HT-29 (cell line): ENCODE measurements at regions not wholly inside any gene's neighbourhood (a gene's known extent, or its start where the extent isn't known, plus 50 kb on each side); places are given as distances from the start of the nearest gene placed in this dataset.
"Not testable (repeated sequence)": the region's sequence is repeated elsewhere in the genome, so short reads cannot be mapped to it uniquely, and the experiment has no call there.

Source experiments
- DNase-seq: peaks from one replicate; pipeline ENCODE4 v3.0.0-alpha.2; 2015; ENCODE audit warnings: low spot score

GRCh38 chr1:243996223-243996622, 54.9 kb upstream of the ZBTB18 start:
- no peak for DNase-seq

GRCh38 chr1:243991650-243992049, 59.4 kb upstream of the ZBTB18 start:
- DNase-seq, result no peak

GRCh38 chr1:243984788-243985187, 66.3 kb upstream of the ZBTB18 start:
- DNase-seq, result no peak

- DNase-seq, result no peak
Observed at GRCh38 chr1:243982447-243983018, 68.5 kb upstream of the ZBTB18 start.

- DNase-seq, result no peak
Observed at GRCh38 chr1:243980471-243980870, 70.6 kb upstream of the ZBTB18 start.

- no peak for DNase-seq
Observed at GRCh38 chr1:243980071-243980470, 71.0 kb upstream of the ZBTB18 start.

GRCh38 chr1:243979396-243979795, 71.7 kb upstream of the ZBTB18 start:
- DNase-seq, result no peak

GRCh38 chr1:243977094-243977493, 74.0 kb upstream of the ZBTB18 start:
- DNase-seq, result no peak

- no peak for DNase-seq
Observed at GRCh38 chr1:243974451-243975292, 76.4 kb upstream of the ZBTB18 start.

- no peak for DNase-seq
Observed at GRCh38 chr1:243973169-243973568, 77.9 kb upstream of the ZBTB18 start.

- no peak for DNase-seq
Observed at GRCh38 chr1:243970077-243970476, 81.0 kb upstream of the ZBTB18 start.

GRCh38 chr1:243968413-243968812, 82.7 kb upstream of the ZBTB18 start:
- DNase-seq, result no peak

- no peak for DNase-seq
Observed at GRCh38 chr1:243964915-243965314, 86.2 kb upstream of the ZBTB18 start.

- DNase-seq, result no peak
Observed at GRCh38 chr1:243963571-243963970, 87.5 kb upstream of the ZBTB18 start.

GRCh38 chr1:243962541-243962940, 88.5 kb upstream of the ZBTB18 start:
- DNase-seq, result no peak

- DNase-seq, result no peak
Observed at GRCh38 chr1:243959998-243960397, 91.1 kb upstream of the ZBTB18 start.

GRCh38 chr1:243957141-243957540, 93.9 kb upstream of the ZBTB18 start:
- no peak for DNase-seq

- no peak for DNase-seq
Observed at GRCh38 chr1:243956450-243956849, 94.6 kb upstream of the ZBTB18 start.

GRCh38 chr1:243951207-243951606, 99.9 kb upstream of the ZBTB18 start:
- not testable (repeated sequence) for DNase-seq

GRCh38 chr1:243950166-243950565, 100.1 kb upstream of the AKT3 start:
- DNase-seq, result no peak

GRCh38 chr1:243946946-243947345, 96.9 kb upstream of the AKT3 start:
- no peak for DNase-seq

- DNase-seq, result no peak
Observed at GRCh38 chr1:243946253-243946652, 96.2 kb upstream of the AKT3 start.

GRCh38 chr1:243945727-243946126, 95.7 kb upstream of the AKT3 start:
- no peak for DNase-seq
